K562 (cell line): ENCODE measurements at regions not wholly inside any gene's neighbourhood (a gene's known extent, or its start where the extent isn't known, plus 50 kb on each side); places are given as distances from the start of the nearest gene placed in this dataset.

Experiments used
- ATAC-seq: fragments of 200-7000 bp; cut with Tn5 transposase; 3 replicates; pipeline ENCODE4 v1.9.1; 2020; ENCODE audit warnings: moderate library complexity
- BruUV-seq: library from RNA; stranded (reverse); fragments of 400-500 nt; replicated peaks from 2 replicates; lab custom pipeline; 2021; lab: Mats Ljungman, UMichigan
- CTCF ChIA-PET: fragments of 300-600 bp; formaldehyde crosslinking; extraction: SDS; loops from one replicate; lab custom pipeline; 2021; ENCODE audit warnings: low intra/inter-chr PET ratio; lab: Yijun Ruan, JAX
- POLR2A ChIA-PET: fragments of 300-600, 350-650 bp; sonication (Branson Sonifier 250); formaldehyde crosslinking; extraction: SDS; loops from one replicate; lab custom pipeline; 2021; ENCODE audit warnings: antibody characterized with exemption, inconsistent platforms; lab: Yijun Ruan, JAX
- DNase-seq, 4 experiments: peaks; one replicate each; pipeline versions ENCODE4 v3.0.0 to v3.0.0-alpha.2; 2011 to 2018; ENCODE audit warnings: low spot score in 3 of 4, mixed read lengths in 3 of 4; ENCODE audit errors: extremely low read depth in 1 of 4
- FAIRE-seq: peaks from 2 replicates; lab custom pipeline; 2011; peaks lifted over from hg19 to GRCh38; lab: Jason Lieb, UNC
- H2AFZ ChIP-seq: 2 replicates; pipeline ENCODE4 v1.6.0; 2011; ENCODE audit warnings: low read depth, low read length, control low read depth, inconsistent platforms
- H3K27ac ChIP-seq: fragments of 200-600 bp; 3 replicates; pipeline ENCODE4 v1.8.0; 2011; ENCODE audit warnings: low read depth, mild to moderate bottlenecking, control low read depth, inconsistent platforms, low read length, moderate library complexity, mixed read lengths; ENCODE audit errors: extremely low read depth
- H3K27me3 ChIP-seq, 2 experiments: fragments of 300-600 bp in 1 of 2; 2 replicates in 1 of 2; 3 replicates in 1 of 2; pipeline versions ENCODE4 v1.6.0 to v1.8.0; 2011; ENCODE audit warnings: inconsistent platforms in 2 of 2, low read length in 2 of 2, mild to moderate bottlenecking in 1 of 2, mixed read lengths in 1 of 2, moderate library complexity in 1 of 2; ENCODE audit not compliant: control insufficient read depth in 2 of 2, insufficient read depth in 2 of 2
- H3K36me3 ChIP-seq: fragments of 300-600 bp; 3 replicates; pipeline ENCODE4 v1.8.0; 2011; ENCODE audit warnings: mild to moderate bottlenecking, low read length, inconsistent platforms; ENCODE audit not compliant: control insufficient read depth, insufficient read depth
- H3K4me1 ChIP-seq, 2 experiments: fragments of 200-600 bp in 1 of 2; replicated peaks in 1 of 2; 2 replicates in 1 of 2; 3 replicates in 1 of 2; pipeline versions ENCODE4 v1.5.1 to v1.8.0; 2011; ENCODE audit warnings: inconsistent platforms in 2 of 2, low read length in 2 of 2, mild to moderate bottlenecking in 1 of 2, mixed read lengths in 1 of 2, moderate library complexity in 1 of 2; ENCODE audit not compliant: control insufficient read depth in 2 of 2, insufficient read depth in 2 of 2
- H3K4me2 ChIP-seq: 2 replicates; pipeline ENCODE4 v1.6.1; 2011; ENCODE audit warnings: low read length, control low read depth, inconsistent platforms, mixed read lengths; ENCODE audit not compliant: insufficient read depth
- H3K4me3 ChIP-seq: fragments of 200-600 bp; sonication (generic), shearing (Covaris generic); 2 replicates; pipeline ENCODE4 v1.5.1; 2016; ENCODE audit warnings: control low read depth, inconsistent platforms
- H3K79me2 ChIP-seq: fragments of 200-600 bp; 3 replicates; pipeline ENCODE4 v1.8.0; 2011; ENCODE audit warnings: low read length, inconsistent platforms; ENCODE audit not compliant: control insufficient read depth, insufficient read depth
- H3K9ac ChIP-seq, 2 experiments: 2 replicates each; pipeline versions ENCODE4 v1.6.0 to v1.6.1; 2011; ENCODE audit warnings: low read depth in 2 of 2, low read length in 2 of 2, control low read depth in 1 of 2, inconsistent platforms in 1 of 2, mild to moderate bottlenecking in 1 of 2, mixed read lengths in 1 of 2; ENCODE audit not compliant: insufficient read depth in 1 of 2
- H3K9me1 ChIP-seq: one replicate; pipeline ENCODE4 v1.6.0; 2011; ENCODE audit warnings: inconsistent platforms, mild to moderate bottlenecking, low read length, moderate library complexity; ENCODE audit not compliant: control insufficient read depth, insufficient read depth
- H3K9me3 ChIP-seq: replicated peaks from 2 replicates; pipeline ENCODE4 v1.5.1; 2011; ENCODE audit warnings: low read depth, low read length, inconsistent platforms; ENCODE audit not compliant: control insufficient read depth, insufficient read depth
- H4K20me1 ChIP-seq: replicated peaks from 2 replicates; pipeline ENCODE4 v1.6.1; 2011; ENCODE audit warnings: low read length, inconsistent platforms, mixed read lengths; ENCODE audit not compliant: control insufficient read depth, insufficient read depth
- CBX2 ChIP-seq: fragments of 200-600 bp; sonication (generic); IDR thresholded peaks from one replicate; pipeline ENCODE4 v1.6.1; 2012; ENCODE audit warnings: mild to moderate bottlenecking, low read length, inconsistent platforms; ENCODE audit not compliant: insufficient read depth, poor library complexity, severe bottlenecking
- DDX20 ChIP-seq: fragments of 450-650 bp; IDR thresholded peaks from 2 replicates; pipeline ENCODE4 v1.6.1; 2016; ENCODE audit warnings: missing genetic modification characterization, low read depth, mild to moderate bottlenecking, missing compliant biosample characterization, moderate library complexity
- ETV5 ChIP-seq: sonication (generic); formaldehyde crosslinking; IDR thresholded peaks from 2 replicates; pipeline ENCODE4 v1.4.0; 2020; ENCODE audit warnings: low read depth, mild to moderate bottlenecking, missing genetic modification reagents
- MYBL2 ChIP-seq, 2 experiments: fragments of 450-650 bp in 1 of 2; sonication (generic) in 1 of 2; formaldehyde crosslinking in 1 of 2; IDR thresholded peaks; 2 replicates each; pipeline versions ENCODE4 v1.6.1 to v1.8.1; 2017 to 2022; ENCODE audit warnings: borderline replicate concordance in 1 of 2, inconsistent platforms in 1 of 2, low read depth in 1 of 2, mild to moderate bottlenecking in 1 of 2, missing genetic modification reagents in 1 of 2, moderate library complexity in 1 of 2
- NFIX ChIP-seq: fragments of 250-450 bp; sonication (Bioruptor Pico); IDR thresholded peaks from 2 replicates; pipeline ENCODE4 v1.4.0; 2020; ENCODE audit warnings: low read depth, mild to moderate bottlenecking, moderate library complexity
- TAF15 ChIP-seq: fragments of 200-400 bp; formaldehyde crosslinking; IDR thresholded peaks from 2 replicates; pipeline ENCODE4 v1.6.1; 2017; ENCODE audit warnings: mild to moderate bottlenecking, low read depth, low read length, moderate library complexity
- TAF7 ChIP-seq: fragments of 450-650 bp; IDR thresholded peaks from 2 replicates; pipeline ENCODE4 v1.6.1; 2016; ENCODE audit warnings: missing genetic modification characterization, missing compliant biosample characterization
- THRAP3 ChIP-seq: fragments of 450-650 bp; IDR thresholded peaks from 2 replicates; pipeline ENCODE4 v1.6.1; 2016; ENCODE audit warnings: mild to moderate bottlenecking, inconsistent platforms, borderline replicate concordance
- ZNF695 ChIP-seq: fragments of 450-650 bp; formaldehyde crosslinking; IDR thresholded peaks from 2 replicates; pipeline ENCODE4 v1.4.0; 2020; ENCODE audit warnings: mild to moderate bottlenecking, moderate library complexity
- WGBS: fragments of 100-300 bp; shearing (Covaris generic); methylation state at CpG from one replicate; pipeline ENCODE4 v1.1.6; 2016; ENCODE audit warnings: low coverage, mixed read lengths; ENCODE audit not compliant: insufficient coverage; ENCODE audit errors: missing lambda C conversion rate; 5-methylcytosine and 5-hydroxymethylcytosine counted together
- in situ Hi-C: fragments of 300-500 bp; cut with MboI; formaldehyde crosslinking; loops from 4 replicates; pipeline ENCODE4 v1.15.0; 2018; ENCODE audit warnings: inconsistent platforms, mixed read lengths
- intact Hi-C: fragments of 100-400 bp; cut with micrococcal nuclease; formaldehyde crosslinking; loops from 2 replicates; pipeline ENCODE4 v1.14.2; 2022

GRCh38 chr9:7862170-7862569 is 62.6 kb upstream of the DMAC1 start:
- H3K79me2 ChIP-seq = no peaks in the 10 kb centered on the region
- H3K9me3 ChIP-seq = no peaks in the 10 kb centered on the region
- TF ChIP-seq TAF15 (no peak), DDX20 (tag) (no peak), THRAP3 (no peak), NFIX (CRISPR knock-in tag) (no peak), ZNF695 (CRISPR knock-in tag) (no peak), CBX2 (no peak), TAF7 (tag) (no peak), ETV5 (CRISPR knock-in tag) (no peak), MYBL2 (IDR thresholded peaks at IDR 0.05; ENCODE audit: low read depth) (no peak), MYBL2 (CRISPR knock-in tag; IDR thresholded peaks at IDR 0.05; ENCODE audit: borderline replicate concordance) (no peak)
- H3K4me1 ChIP-seq = no peaks in the 10 kb centered on the region
- in situ Hi-C loops = no loop called here
- ATAC-seq (no peak), FAIRE-seq (no peak), DNase-seq (no peak)
- no peak overlapping the region for H3K4me3 ChIP-seq
- ChIA-PET CTCF (no interaction called here), POLR2A (no interaction called here)
- no TSS peak for BruUV-seq
- H3K27ac ChIP-seq = no peak overlapping the region
- WGBS = 0% methylated on average over 2 of the region's 2 CpGs
- H3K9me1 ChIP-seq = no peaks in the 10 kb centered on the region
- no peak overlapping the region for H3K9ac ChIP-seq
- intact Hi-C loops = no loop called here
- H2AFZ ChIP-seq = no peak overlapping the region
- H3K36me3 ChIP-seq = no peaks in the 10 kb centered on the region
- no peaks in the 10 kb centered on the region for H3K27me3 ChIP-seq
- no peak overlapping the region for H3K4me2 ChIP-seq
- no peaks in the 10 kb centered on the region for H4K20me1 ChIP-seq
